H1 (cell line): ENCODE measurements at regions not wholly inside any gene's neighbourhood (a gene's known extent, or its start where the extent isn't known, plus 50 kb on each side); places are given as distances from the start of the nearest gene placed in this dataset.

Experiments used
- CTCF ChIA-PET: fragments of 300-600 bp; sonication (Branson Sonifier 250); formaldehyde crosslinking; loops from one replicate; lab custom pipeline; 2021; ENCODE audit not compliant: partially characterized antibody; lab: Charles Lee
- POLR2A ChIA-PET: fragments of 300-600 bp; sonication (Branson Sonifier 250); formaldehyde crosslinking; loops from one replicate; lab custom pipeline; 2021; ENCODE audit warnings: inconsistent platforms; ENCODE audit not compliant: partially characterized antibody; lab: Charles Lee
- DNase-seq, 2 experiments: peaks; one replicate each; pipeline versions ENCODE4 v3.0.0 to v3.0.0-alpha.2; 2010 to 2022; ENCODE audit warnings: low spot score in 2 of 2, low read depth in 1 of 2, mixed read lengths in 1 of 2
- FAIRE-seq: peaks from 2 replicates; lab custom pipeline; 2011; peaks lifted over from hg19 to GRCh38; lab: Jason Lieb, UNC
- H2AFZ ChIP-seq: 2 replicates; pipeline ENCODE4 v1.8.1; 2012; ENCODE audit warnings: low read length, inconsistent platforms
- H2AK5ac ChIP-seq: 2 replicates; pipeline ENCODE4 v1.6.1; 2013; ENCODE audit warnings: low read depth, low read length
- H2BK120ac ChIP-seq: replicated peaks from 2 replicates; pipeline ENCODE3; 2013; ENCODE audit warnings: low read depth, low read length, inconsistent platforms
- H2BK12ac ChIP-seq: 2 replicates; pipeline ENCODE4 v1.6.1; 2013; ENCODE audit warnings: low read depth, low read length
- H2BK15ac ChIP-seq: 2 replicates; pipeline ENCODE4 v1.6.1; 2013; ENCODE audit warnings: low read length
- H2BK20ac ChIP-seq: 2 replicates; pipeline ENCODE4 v1.6.1; 2013; ENCODE audit warnings: low read length
- H2BK5ac ChIP-seq: 2 replicates; pipeline ENCODE4 v1.6.1; 2013; ENCODE audit warnings: low read depth, low read length
- H3K14ac ChIP-seq: 2 replicates; pipeline ENCODE4 v1.6.1; 2013; ENCODE audit warnings: inconsistent platforms; ENCODE audit not compliant: insufficient read length
- H3K18ac ChIP-seq: 2 replicates; pipeline ENCODE4 v1.6.1; 2013; ENCODE audit warnings: low read length; ENCODE audit errors: extremely low read depth
- H3K23ac ChIP-seq: 2 replicates; pipeline ENCODE4 v1.6.1; 2013; ENCODE audit warnings: inconsistent platforms; ENCODE audit not compliant: insufficient read length
- H3K23me2 ChIP-seq: 2 replicates; pipeline ENCODE4 v1.6.1; 2013; ENCODE audit warnings: low read depth, low read length
- H3K27ac ChIP-seq: 2 replicates; pipeline ENCODE4 v1.6.1; 2011; ENCODE audit warnings: low read depth, low read length, inconsistent platforms
- H3K27me3 ChIP-seq, 4 experiments: replicated peaks in 1 of 4; 1 replicate in 1 of 4; 2 replicates in 3 of 4; pipeline versions ENCODE4 v1.6.1 to v1.8.1; 2011 to 2013; ENCODE audit warnings: low read length in 3 of 4, mild to moderate bottlenecking in 3 of 4, inconsistent platforms in 2 of 4, mixed read lengths in 2 of 4, moderate library complexity in 1 of 4; ENCODE audit not compliant: control insufficient read depth in 3 of 4, insufficient read depth in 3 of 4; ENCODE audit errors: extremely low read depth in 1 of 4
- H3K36me3 ChIP-seq, 4 experiments: 2 replicates each; pipeline versions ENCODE4 v1.6.1 to v1.8.1; 2011 to 2013; ENCODE audit warnings: mild to moderate bottlenecking in 4 of 4, low read length in 3 of 4, moderate library complexity in 2 of 4, control low read depth in 1 of 4, inconsistent platforms in 1 of 4; ENCODE audit not compliant: insufficient read depth in 4 of 4, control insufficient read depth in 2 of 4
- H3K4ac ChIP-seq: replicated peaks from 2 replicates; pipeline ENCODE3; 2013; ENCODE audit warnings: low read length, low read depth, mixed read lengths, inconsistent platforms; ENCODE audit not compliant: insufficient read length
- H3K4me1 ChIP-seq, 4 experiments: replicated peaks in 1 of 4; 1 replicate in 1 of 4; 2 replicates in 3 of 4; pipeline versions ENCODE4 v1.6.1 to v1.8.1; 2011 to 2013; ENCODE audit warnings: low read length in 3 of 4, inconsistent platforms in 2 of 4, mixed read lengths in 1 of 4; ENCODE audit not compliant: insufficient read depth in 4 of 4, control insufficient read depth in 3 of 4
- H3K4me2 ChIP-seq, 2 experiments: 2 replicates each; pipeline versions ENCODE4 v1.6.1 to v1.8.1; 2011 to 2013; ENCODE audit warnings: low read depth in 2 of 2, low read length in 2 of 2, control low read depth in 1 of 2, inconsistent platforms in 1 of 2, mild to moderate bottlenecking in 1 of 2; ENCODE audit not compliant: insufficient read depth in 1 of 2
- H3K4me3 ChIP-seq, 4 experiments: fragments of 200-600, 300-600 bp in 1 of 4; sonication (generic), shearing (Covaris generic), sonication (Bioruptor Twin) in 1 of 4; 2 replicates each; pipeline versions ENCODE4 v1.5.1 to v1.8.1; 2011 to 2016; ENCODE audit warnings: low read length in 4 of 4, low read depth in 3 of 4, control low read depth in 2 of 4, inconsistent platforms in 2 of 4, mild to moderate bottlenecking in 2 of 4, mixed read lengths in 1 of 4, moderate library complexity in 1 of 4; ENCODE audit not compliant: insufficient read depth in 2 of 4; ENCODE audit errors: extremely low read depth in 1 of 4
- H3K56ac ChIP-seq: replicated peaks from 2 replicates; pipeline ENCODE3; 2013; ENCODE audit warnings: low read depth, mild to moderate bottlenecking, mixed read lengths, low read length, inconsistent platforms; ENCODE audit not compliant: insufficient read length
- H3K79me1 ChIP-seq: 2 replicates; pipeline ENCODE4 v1.6.1; 2013; ENCODE audit warnings: low read depth, low read length, control low read depth
- H3K79me2 ChIP-seq, 2 experiments: 2 replicates each; pipeline versions ENCODE4 v1.6.1 to v1.8.1; 2012 to 2013; ENCODE audit warnings: low read length in 2 of 2, mild to moderate bottlenecking in 2 of 2, inconsistent platforms in 1 of 2; ENCODE audit not compliant: insufficient read depth in 2 of 2, control insufficient read depth in 1 of 2
- H3K9ac ChIP-seq, 4 experiments: replicated peaks in 1 of 4; 1 replicate in 1 of 4; 2 replicates in 3 of 4; pipeline versions ENCODE4 v1.6.1 to v1.8.1; 2011 to 2013; ENCODE audit warnings: low read depth in 3 of 4, low read length in 3 of 4, control low read depth in 2 of 4, mild to moderate bottlenecking in 2 of 4, moderate library complexity in 2 of 4, inconsistent platforms in 1 of 4; ENCODE audit errors: extremely low read depth in 1 of 4
- H3K9me3 ChIP-seq, 2 experiments: 2 replicates each; pipeline versions ENCODE4 v1.6.1 to v1.8.1; 2012 to 2013; ENCODE audit warnings: mild to moderate bottlenecking in 2 of 2, moderate library complexity in 2 of 2, control low read depth in 1 of 2, inconsistent platforms in 1 of 2, low read depth in 1 of 2, low read length in 1 of 2, mixed read lengths in 1 of 2; ENCODE audit not compliant: insufficient read depth in 2 of 2
- H4K20me1 ChIP-seq, 2 experiments: replicated peaks in 1 of 2; 2 replicates each; pipeline versions ENCODE3 to v1.8.1; 2011 to 2013; ENCODE audit warnings: inconsistent platforms in 2 of 2, low read length in 2 of 2, mild to moderate bottlenecking in 1 of 2; ENCODE audit not compliant: insufficient read depth in 2 of 2, control insufficient read depth in 1 of 2
- H4K5ac ChIP-seq: 2 replicates; pipeline ENCODE4 v1.6.1; 2013; ENCODE audit warnings: low read length, low read depth, mixed read lengths, inconsistent platforms; ENCODE audit not compliant: insufficient read length
- H4K8ac ChIP-seq: 2 replicates; pipeline ENCODE4 v1.8.0; 2013; ENCODE audit warnings: mild to moderate bottlenecking, moderate library complexity, low read length, inconsistent platforms; ENCODE audit not compliant: insufficient read depth; ENCODE audit errors: extremely low read depth
- H4K91ac ChIP-seq: replicated peaks from 2 replicates; pipeline ENCODE3; 2013; ENCODE audit warnings: low read length, mixed read lengths, inconsistent platforms; ENCODE audit not compliant: insufficient read length
- EGR1 ChIP-seq: IDR thresholded peaks from 2 replicates; pipeline ENCODE4 v1.6.1; 2011; ENCODE audit warnings: low read depth, low read length, borderline replicate concordance
- HDAC2 ChIP-seq, 2 experiments: fragments of 300-600 bp in 1 of 2; sonication (generic) in 1 of 2; IDR thresholded peaks; 2 replicates each; pipeline ENCODE4 v1.6.1; 2011 to 2012; ENCODE audit warnings: low read depth in 2 of 2, low read length in 2 of 2, mild to moderate bottlenecking in 2 of 2, moderate library complexity in 2 of 2, borderline replicate concordance in 1 of 2, inconsistent platforms in 1 of 2
- KDM1A ChIP-seq: fragments of 200-600, 300-600 bp; sonication (generic); IDR thresholded peaks from 2 replicates; pipeline ENCODE4 v1.7.1; 2016; ENCODE audit warnings: mild to moderate bottlenecking, low read length, borderline replicate concordance
- MAFK ChIP-seq: IDR thresholded peaks from 2 replicates; pipeline ENCODE4 v1.6.1; 2012; ENCODE audit warnings: low read depth, mild to moderate bottlenecking, improper control_type of control experiment, low read length
- NRF1 ChIP-seq: IDR thresholded peaks from 2 replicates; pipeline ENCODE4 v1.6.1; 2011; ENCODE audit warnings: mild to moderate bottlenecking, low read depth, low read length, improper control_type of control experiment
- PHF8 ChIP-seq: fragments of 200-600 bp; sonication (generic); conservative IDR thresholded peaks from 2 replicates; pipeline ENCODE4 v1.7.1; 2012; ENCODE audit warnings: low read depth, mild to moderate bottlenecking, inconsistent platforms, low read length, moderate library complexity
- POLR2A ChIP-seq, 2 experiments: IDR thresholded peaks; 1 replicate in 1 of 2; 2 replicates in 1 of 2; pipeline ENCODE4 v1.6.1; 2011; ENCODE audit warnings: low read depth in 2 of 2, low read length in 2 of 2, mild to moderate bottlenecking in 2 of 2; ENCODE audit errors: control extremely low read depth in 1 of 2
- POU5F1 ChIP-seq: IDR thresholded peaks from 2 replicates; pipeline ENCODE4 v1.6.1; 2011; ENCODE audit warnings: low read depth, mild to moderate bottlenecking, low read length, moderate library complexity
- RBBP5 ChIP-seq: IDR thresholded peaks from 2 replicates; pipeline ENCODE4 v1.7.1; 2012; ENCODE audit warnings: low read depth, mild to moderate bottlenecking, inconsistent platforms, low read length, moderate library complexity, borderline replicate concordance
- RNF2 ChIP-seq: fragments of 200-900, 300-1000 bp; sonication (generic); IDR thresholded peaks from 2 replicates; pipeline ENCODE4 v1.7.1; 2016; ENCODE audit warnings: borderline replicate concordance, low read depth, mild to moderate bottlenecking, antibody characterized with exemption, low read length; ENCODE audit not compliant: poor library complexity, severe bottlenecking; ENCODE audit errors: missing control alignments
- SIX5 ChIP-seq: IDR thresholded peaks from 2 replicates; pipeline ENCODE4 v1.6.1; 2011; ENCODE audit warnings: mild to moderate bottlenecking, low read depth, low read length
- SP2 ChIP-seq: IDR thresholded peaks from 2 replicates; pipeline ENCODE4 v1.6.1; 2012; ENCODE audit warnings: mild to moderate bottlenecking, low read length, inconsistent platforms
- TAF1 ChIP-seq: IDR thresholded peaks from 2 replicates; pipeline ENCODE4 v1.6.1; 2011; ENCODE audit warnings: mild to moderate bottlenecking, low read depth, low read length
- TBP ChIP-seq: IDR thresholded peaks from 2 replicates; pipeline ENCODE4 v1.6.1; 2011; ENCODE audit warnings: low read depth, low read length, improper control_type of control experiment
- TEAD4 ChIP-seq: IDR thresholded peaks from 2 replicates; pipeline ENCODE4 v1.6.1; 2012; ENCODE audit warnings: low read depth, low read length, inconsistent platforms, mixed read lengths
- WGBS, 2 experiments: shearing (Covaris generic) in 1 of 2; methylation state at CpG; one replicate each; pipeline versions ENCODE4 v1.1.6 to v1.1.7; 2013 to 2015; ENCODE audit warnings: low lambda C conversion rate in 2 of 2, mixed read lengths in 2 of 2, inconsistent platforms in 1 of 2, low coverage in 1 of 2, missing lambda C conversion rate in 1 of 2; ENCODE audit not compliant: insufficient replicate concordance in 2 of 2, insufficient coverage in 1 of 2, insufficient read length in 1 of 2; ENCODE audit errors: extremely low coverage in 1 of 2, missing lambda C conversion rate in 1 of 2; 5-methylcytosine and 5-hydroxymethylcytosine counted together

- no peak overlapping the region for H3K18ac ChIP-seq
- no peak overlapping the region for H3K23ac ChIP-seq
- H3K79me2 ChIP-seq: no peaks in the 10 kb centered on the region
- FAIRE-seq (no peak), DNase-seq (no peak)
- no peak overlapping the region for H4K91ac ChIP-seq
- no peak overlapping the region for H2BK120ac ChIP-seq
- H3K14ac ChIP-seq: no peak overlapping the region
- no peaks in the 10 kb centered on the region for H3K79me1 ChIP-seq
- H3K23me2 ChIP-seq: no peaks in the 10 kb centered on the region
- H2AFZ ChIP-seq: no peak overlapping the region
- H3K4me1 ChIP-seq: no peaks in the 10 kb centered on the region
- WGBS, 2 experiments: 93% methylated on average over 1 of the region's 1 CpG; no CpG with 5 or more reads in 1 of the 2 experiments
- H2BK5ac ChIP-seq: no peak overlapping the region
- H3K27ac ChIP-seq: no peak overlapping the region
- ChIA-PET POLR2A (no interaction called here), CTCF (no interaction called here)
- no peak overlapping the region for H3K56ac ChIP-seq
- no peak overlapping the region for H3K9ac ChIP-seq
- no peak overlapping the region for H2AK5ac ChIP-seq
- no peaks in the 10 kb centered on the region for H3K9me3 ChIP-seq
- no peak overlapping the region for H4K5ac ChIP-seq
- H4K8ac ChIP-seq: no peak overlapping the region
- no peak overlapping the region for H2BK20ac ChIP-seq
- no peak overlapping the region for H2BK15ac ChIP-seq
- H3K4me3 ChIP-seq: no peak overlapping the region
- no peak overlapping the region for H3K4me2 ChIP-seq
- H3K27me3 ChIP-seq: peaks cover 0 to 1% (median 0%) of the 10 kb centered on the region in 4 experiments; a peak in 1 of 7 replicates
- H4K20me1 ChIP-seq: no peaks in the 10 kb centered on the region
- H3K36me3 ChIP-seq: no peaks in the 10 kb centered on the region
- no peak overlapping the region for H2BK12ac ChIP-seq
- H3K4ac ChIP-seq: no peak overlapping the region
- TF ChIP-seq POLR2A (IDR thresholded peaks at IDR 0.05; ENCODE audit: control extremely low read depth in 1 of 2, low read depth in 2 of 2, low read length in 2 of 2): no peak
- TF ChIP-seq TEAD4: no peak
- no peak for TF ChIP-seq EGR1
- TF ChIP-seq NRF1: no peak
- TF ChIP-seq RNF2: no peak
- TF ChIP-seq RBBP5: no peak
- TF ChIP-seq MAFK: no peak
- TF ChIP-seq HDAC2 (IDR thresholded peaks at IDR 0.05; ENCODE audit: borderline replicate concordance in 1 of 2, low read depth in 2 of 2, low read length in 2 of 2): no peak
- TF ChIP-seq KDM1A: no peak
- TF ChIP-seq TBP: no peak
- no peak for TF ChIP-seq POU5F1
- no peak for TF ChIP-seq TAF1
- TF ChIP-seq SP2: no peak
- TF ChIP-seq PHF8: no peak
- TF ChIP-seq SIX5: no peak
These were observed 1752.4 kb upstream of the FLRT2 start for GRCh38 chr14:83777516-83777915.
